Stomach smooth muscle (tissue), 2 donors: ENCODE measurements at regions not wholly inside any gene's neighbourhood (a gene's known extent, or its start where the extent isn't known, plus 50 kb on each side); places are given as distances from the start of the nearest gene placed in this dataset.

Experiments
- H3K27ac ChIP-seq: one replicate; pipeline ENCODE4 v1.7.0; 2013; ENCODE audit warnings: mild to moderate bottlenecking, low read length, inconsistent platforms
- H3K27me3 ChIP-seq, 2 donors: one replicate each; pipeline ENCODE4 v1.7.0; 2013; ENCODE audit warnings: low read length in 2 of 2; ENCODE audit not compliant: insufficient read depth in 2 of 2, control insufficient read depth in 1 of 2
- H3K36me3 ChIP-seq, 2 donors: one replicate each; pipeline ENCODE4 v1.7.0; 2013; ENCODE audit warnings: low read length in 2 of 2; ENCODE audit not compliant: control insufficient read depth in 2 of 2, insufficient read depth in 2 of 2
- H3K4me1 ChIP-seq: one replicate; pipeline ENCODE4 v1.7.0; 2013; ENCODE audit warnings: low read length; ENCODE audit not compliant: control insufficient read depth, insufficient read depth
- H3K4me3 ChIP-seq, 2 donors: one replicate each; pipeline ENCODE4 v1.7.0; 2013; ENCODE audit warnings: low read length in 2 of 2
- H3K9ac ChIP-seq, 2 donors: one replicate each; pipeline ENCODE4 v1.7.0; 2013; ENCODE audit warnings: low read length in 2 of 2, mild to moderate bottlenecking in 1 of 2
- H3K9me3 ChIP-seq, 2 donors: one replicate each; pipeline ENCODE4 v1.7.0; 2013; ENCODE audit warnings: low read length in 2 of 2; ENCODE audit not compliant: control insufficient read depth in 2 of 2
- donor health status: healthy.
- donor health status: Pancreatic carcinoma.

- Histone ChIP-seq H3K4me3 (no peak overlapping the region), H3K27ac (no peak overlapping the region), H3K9me3 (no peaks in the 10 kb centered on the region), H3K36me3 (no peaks in the 10 kb centered on the region), H3K27me3 (no peaks in the 10 kb centered on the region), H3K4me1 (no peaks in the 10 kb centered on the region), H3K9ac (no peak overlapping the region)
Measured at GRCh38 chr12:92614502-92614901, 88.3 kb upstream of the PLEKHG7 start.

GRCh38 chr12:92614001-92614400 is 88.8 kb upstream of the PLEKHG7 start:
- H3K27ac ChIP-seq, result no peak overlapping the region
- no peaks in the 10 kb centered on the region for H3K27me3 ChIP-seq
- H3K9ac ChIP-seq, result no peak overlapping the region
- no peaks in the 10 kb centered on the region for H3K9me3 ChIP-seq
- no peak overlapping the region for H3K4me3 ChIP-seq
- no peaks in the 10 kb centered on the region for H3K36me3 ChIP-seq
- no peaks in the 10 kb centered on the region for H3K4me1 ChIP-seq

GRCh38 chr12:92612611-92613010 is 90.2 kb upstream of the PLEKHG7 start:
- Histone ChIP-seq H3K9ac (no peak overlapping the region), H3K36me3 (no peaks in the 10 kb centered on the region), H3K9me3 (no peaks in the 10 kb centered on the region), H3K4me3 (no peak overlapping the region), H3K27ac (no peak overlapping the region), H3K27me3 (no peaks in the 10 kb centered on the region), H3K4me1 (no peaks in the 10 kb centered on the region)

GRCh38 chr12:92608151-92609091 is 94.4 kb upstream of the PLEKHG7 start:
- H3K4me3 ChIP-seq, result no peak overlapping the region
- no peaks in the 10 kb centered on the region for H3K27me3 ChIP-seq
- H3K27ac ChIP-seq, result no peak overlapping the region
- no peaks in the 10 kb centered on the region for H3K4me1 ChIP-seq
- H3K36me3 ChIP-seq, result no peaks in the 10 kb centered on the region
- no peak overlapping the region for H3K9ac ChIP-seq
- no peaks in the 10 kb centered on the region for H3K9me3 ChIP-seq

- H3K9ac ChIP-seq, result no peak overlapping the region
- H3K4me3 ChIP-seq, result no peak overlapping the region
- no peaks in the 10 kb centered on the region for H3K36me3 ChIP-seq
- H3K9me3 ChIP-seq, result no peaks in the 10 kb centered on the region
- no peaks in the 10 kb centered on the region for H3K27me3 ChIP-seq
- no peak overlapping the region for H3K27ac ChIP-seq
- no peaks in the 10 kb centered on the region for H3K4me1 ChIP-seq
Measured at GRCh38 chr12:92606956-92607355, 95.8 kb upstream of the PLEKHG7 start.

- Histone ChIP-seq H3K4me3 (no peak overlapping the region), H3K9ac (no peak overlapping the region), H3K36me3 (no peaks in the 10 kb centered on the region), H3K9me3 (no peaks in the 10 kb centered on the region), H3K27me3 (no peaks in the 10 kb centered on the region), H3K4me1 (no peaks in the 10 kb centered on the region), H3K27ac (no peak overlapping the region)
Measured at GRCh38 chr12:92605621-92606170, 97.1 kb upstream of the PLEKHG7 start.

- no peak overlapping the region for H3K27ac ChIP-seq
- H3K4me1 ChIP-seq, result no peaks in the 10 kb centered on the region
Measured at GRCh38 chr12:92604786-92605185, 98.0 kb upstream of the PLEKHG7 start.

DNA sequence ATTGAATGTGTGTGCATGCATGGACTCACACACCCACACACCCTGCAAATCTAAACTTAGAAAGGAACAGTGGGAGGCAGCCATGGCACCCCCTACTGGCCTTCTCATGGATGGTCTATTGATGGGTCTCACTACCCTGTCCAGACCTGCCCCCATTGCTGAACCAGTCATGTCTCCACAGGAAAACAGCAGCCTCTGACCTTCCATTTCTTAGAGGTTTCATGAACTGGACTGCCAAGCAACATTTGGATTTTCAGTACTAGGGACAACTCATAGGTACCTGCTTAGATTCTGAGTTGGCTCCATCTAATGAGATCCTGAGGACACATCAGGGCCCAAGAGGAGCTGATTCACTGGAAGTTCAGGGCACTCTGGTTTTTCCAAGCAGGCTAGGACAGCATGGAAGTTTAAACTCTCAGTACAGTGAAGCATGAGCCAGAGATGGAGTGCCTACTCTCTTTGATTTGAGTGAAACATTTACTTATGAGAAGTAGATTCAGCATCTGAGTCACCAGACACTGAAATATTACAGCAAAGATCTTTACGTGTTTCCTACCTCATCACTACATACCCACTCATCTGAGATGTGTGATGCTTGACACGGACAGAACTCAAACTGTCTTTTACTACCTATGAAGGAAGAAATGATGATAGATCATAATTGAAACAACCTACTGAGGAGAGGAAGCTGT is 98.9 kb upstream of the PLEKHG7 start:
- Histone ChIP-seq H3K36me3 (no peaks in the 10 kb centered on the region), H3K27me3 (no peaks in the 10 kb centered on the region), H3K4me1 (no peaks in the 10 kb centered on the region), H3K27ac (no peak overlapping the region), H3K4me3 (no peak overlapping the region), H3K9ac (no peak overlapping the region), H3K9me3 (no peaks in the 10 kb centered on the region)

More at GRCh38 chr12:92604786-92605185, 98.0 kb upstream of the PLEKHG7 start:
- Histone ChIP-seq H3K9ac (no peak overlapping the region), H3K36me3 (no peaks in the 10 kb centered on the region), H3K4me3 (no peak overlapping the region), H3K9me3 (no peaks in the 10 kb centered on the region), H3K27me3 (no peaks in the 10 kb centered on the region)

DNA sequence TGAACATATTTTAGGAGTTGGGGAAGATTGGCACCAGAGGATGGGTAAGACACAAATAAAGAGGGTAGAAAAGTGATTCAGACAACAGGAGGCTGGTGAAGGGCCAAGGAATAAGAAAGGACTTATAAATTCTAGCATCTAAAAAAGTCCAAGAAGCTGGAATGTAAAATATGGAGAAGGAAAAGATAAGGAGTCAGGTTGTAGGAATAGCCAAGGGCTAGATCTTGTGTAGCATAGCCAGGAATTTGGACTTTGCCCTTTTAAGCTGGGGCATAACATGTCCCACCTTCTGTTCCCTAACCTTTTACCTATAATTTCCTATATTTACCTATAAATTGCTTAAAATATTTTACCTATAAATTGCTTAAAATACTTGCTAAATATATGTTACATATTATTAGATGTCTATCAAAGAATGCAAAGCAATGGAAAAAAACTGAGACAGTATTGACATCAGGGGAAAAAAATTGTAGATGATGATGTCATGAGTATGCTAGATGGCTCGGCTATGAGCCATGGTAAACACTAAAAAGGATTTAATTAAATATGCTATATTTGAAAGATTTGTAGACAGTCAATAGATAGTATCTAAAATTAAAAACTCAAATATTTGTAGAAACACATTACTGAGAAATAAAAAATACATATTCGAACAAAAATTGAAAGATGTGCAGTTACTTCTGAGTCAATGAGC is 99.7 kb upstream of the PLEKHG7 start:
- Histone ChIP-seq H3K27ac (no peak overlapping the region), H3K27me3 (no peaks in the 10 kb centered on the region), H3K9me3 (no peaks in the 10 kb centered on the region), H3K4me1 (no peaks in the 10 kb centered on the region), H3K9ac (no peak overlapping the region), H3K36me3 (no peaks in the 10 kb centered on the region), H3K4me3 (no peak overlapping the region)

DNA sequence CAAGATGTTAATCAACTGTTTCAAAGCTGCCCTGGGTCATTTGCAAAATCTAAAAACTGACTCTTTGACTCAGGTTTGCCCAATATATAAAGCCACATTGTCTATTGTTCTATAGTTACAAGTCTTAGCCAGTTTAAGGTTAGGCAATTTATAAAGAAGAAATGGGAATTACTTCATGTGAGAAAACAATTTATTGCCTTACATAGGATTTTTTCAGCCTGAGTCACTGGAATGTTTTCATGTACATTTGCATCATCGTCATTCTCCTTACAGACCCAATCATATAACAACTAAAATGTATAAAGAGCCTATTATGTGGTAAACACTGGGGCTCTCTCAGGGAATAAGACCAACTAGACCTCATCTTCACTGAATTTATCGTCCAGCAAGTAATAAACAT is 100.3 kb upstream of the PLEKHG7 start:
- no peaks in the 10 kb centered on the region for H3K4me1 ChIP-seq
- no peak overlapping the region for H3K9ac ChIP-seq
- H3K9me3 ChIP-seq, result no peaks in the 10 kb centered on the region
- H3K27me3 ChIP-seq, result no peaks in the 10 kb centered on the region
- H3K27ac ChIP-seq, result no peak overlapping the region
- H3K36me3 ChIP-seq, result no peaks in the 10 kb centered on the region
- H3K4me3 ChIP-seq, result no peak overlapping the region
